Smooth muscle cell (in vitro differentiated cells): ENCODE measurements at regions not wholly inside any gene's neighbourhood (a gene's known extent, or its start where the extent isn't known, plus 50 kb on each side); places are given as distances from the start of the nearest gene placed in this dataset.

Experiments
- DNase-seq: peaks from one replicate; lab custom pipeline; 2025; ENCODE audit not compliant: unreplicated experiment; lab: John Stamatoyannopoulos, UW
- H2AFZ ChIP-seq: fragments of 200-600 bp; sonication (generic); 2 replicates; pipeline ENCODE4 v1.6.0; 2016; ENCODE audit warnings: antibody characterized with exemption, low read depth, mild to moderate bottlenecking
- H3F3A ChIP-seq: fragments of 200-600 bp; sonication (generic); 2 replicates; pipeline ENCODE4 v1.6.0; 2017; ENCODE audit warnings: antibody characterized with exemption, low read depth
- H3K27ac ChIP-seq: fragments of 200-600 bp; sonication (generic); 2 replicates; pipeline ENCODE4 v1.5.1; 2016; ENCODE audit warnings: low read depth, mild to moderate bottlenecking
- H3K27me3 ChIP-seq: fragments of 200-600 bp; sonication (generic); 2 replicates; pipeline ENCODE4 v1.6.1; 2016; ENCODE audit warnings: low read depth, mild to moderate bottlenecking
- H3K36me3 ChIP-seq: fragments of 200-600 bp; sonication (generic); 2 replicates; pipeline ENCODE4 v1.5.1; 2016; ENCODE audit warnings: low read depth
- H3K4me1 ChIP-seq: fragments of 200-600 bp; sonication (generic); 2 replicates; pipeline ENCODE4 v1.5.1; 2016; ENCODE audit warnings: low read depth
- H3K4me2 ChIP-seq: fragments of 200-600 bp; sonication (generic); 2 replicates; pipeline ENCODE4 v1.6.0; 2016; ENCODE audit warnings: mild to moderate bottlenecking
- H3K4me3 ChIP-seq: fragments of 200-600 bp; sonication (generic); 2 replicates; pipeline ENCODE4 v1.5.1; 2016; ENCODE audit warnings: mild to moderate bottlenecking
- H3K79me2 ChIP-seq: fragments of 200-600 bp; sonication (generic); 2 replicates; pipeline ENCODE4 v1.6.0; 2016; ENCODE audit warnings: low read depth, mild to moderate bottlenecking
- H3K9ac ChIP-seq: fragments of 200-600 bp; sonication (generic); 2 replicates; pipeline ENCODE4 v1.6.0; 2016; ENCODE audit warnings: low read depth
- H3K9me3 ChIP-seq: fragments of 200-600 bp; sonication (generic); replicated peaks from 2 replicates; pipeline ENCODE4 v1.5.1; 2016; ENCODE audit warnings: low read depth
- H4K20me1 ChIP-seq: fragments of 200-600 bp; sonication (generic); 2 replicates; pipeline ENCODE4 v1.6.0; 2016; ENCODE audit warnings: low read depth
- WGBS: methylation state at CpG from one replicate; pipeline ENCODE4 v1.1.7; 2016; ENCODE audit warnings: low lambda C conversion rate; 5-methylcytosine and 5-hydroxymethylcytosine counted together
- TF ChIP-seq, protein P1 (sequence below): fragments of 200-600 bp; sonication (generic); IDR thresholded peaks from 2 replicates; pipeline ENCODE4 v1.5.1; 2017; ENCODE audit warnings: borderline replicate concordance, mild to moderate bottlenecking, antibody characterized with exemption; ENCODE audit not compliant: insufficient read depth, poor library complexity, severe bottlenecking

DNA sequence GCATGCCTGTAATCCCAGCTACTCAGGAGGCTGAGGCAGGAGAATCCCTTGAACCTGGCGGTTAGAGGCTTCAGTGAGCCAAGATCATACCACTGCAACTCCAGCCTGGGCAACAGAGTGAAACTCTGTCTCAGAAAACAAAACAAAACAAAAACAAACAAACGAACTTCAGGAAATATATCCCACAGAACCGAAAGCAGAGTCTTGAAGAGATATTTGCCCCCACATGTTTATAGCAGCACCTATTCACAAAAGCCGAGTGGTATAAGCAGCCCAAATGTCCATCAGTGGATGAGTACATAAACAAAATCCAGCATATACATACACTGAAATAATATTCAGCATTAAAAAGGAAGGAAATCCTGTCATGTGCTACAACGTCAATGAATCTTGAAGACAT, 57.6 kb upstream of the GRIN3A start:
- Histone ChIP-seq H3K27ac (no peak overlapping the region), H3K4me1 (no peaks in the 10 kb centered on the region), H3K79me2 (no peaks in the 10 kb centered on the region), H3K9me3 (no peaks in the 10 kb centered on the region), H3K4me2 (no peak overlapping the region), H2AFZ (no peak overlapping the region), H3K36me3 (no peaks in the 10 kb centered on the region), H3K9ac (no peak overlapping the region), H3F3A (no peaks in the 10 kb centered on the region), H3K27me3 (peaks cover 30% of the 10 kb centered on the region), H4K20me1 (no peaks in the 10 kb centered on the region), H3K4me3 (no peak overlapping the region)
- no peak for DNase-seq
- TF ChIP-seq, protein P1, sequence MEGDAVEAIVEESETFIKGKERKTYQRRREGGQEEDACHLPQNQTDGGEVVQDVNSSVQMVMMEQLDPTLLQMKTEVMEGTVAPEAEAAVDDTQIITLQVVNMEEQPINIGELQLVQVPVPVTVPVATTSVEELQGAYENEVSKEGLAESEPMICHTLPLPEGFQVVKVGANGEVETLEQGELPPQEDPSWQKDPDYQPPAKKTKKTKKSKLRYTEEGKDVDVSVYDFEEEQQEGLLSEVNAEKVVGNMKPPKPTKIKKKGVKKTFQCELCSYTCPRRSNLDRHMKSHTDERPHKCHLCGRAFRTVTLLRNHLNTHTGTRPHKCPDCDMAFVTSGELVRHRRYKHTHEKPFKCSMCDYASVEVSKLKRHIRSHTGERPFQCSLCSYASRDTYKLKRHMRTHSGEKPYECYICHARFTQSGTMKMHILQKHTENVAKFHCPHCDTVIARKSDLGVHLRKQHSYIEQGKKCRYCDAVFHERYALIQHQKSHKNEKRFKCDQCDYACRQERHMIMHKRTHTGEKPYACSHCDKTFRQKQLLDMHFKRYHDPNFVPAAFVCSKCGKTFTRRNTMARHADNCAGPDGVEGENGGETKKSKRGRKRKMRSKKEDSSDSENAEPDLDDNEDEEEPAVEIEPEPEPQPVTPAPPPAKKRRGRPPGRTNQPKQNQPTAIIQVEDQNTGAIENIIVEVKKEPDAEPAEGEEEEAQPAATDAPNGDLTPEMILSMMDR = no peak
- 88% methylated on average over 5 of the region's 5 CpGs for WGBS

DNA sequence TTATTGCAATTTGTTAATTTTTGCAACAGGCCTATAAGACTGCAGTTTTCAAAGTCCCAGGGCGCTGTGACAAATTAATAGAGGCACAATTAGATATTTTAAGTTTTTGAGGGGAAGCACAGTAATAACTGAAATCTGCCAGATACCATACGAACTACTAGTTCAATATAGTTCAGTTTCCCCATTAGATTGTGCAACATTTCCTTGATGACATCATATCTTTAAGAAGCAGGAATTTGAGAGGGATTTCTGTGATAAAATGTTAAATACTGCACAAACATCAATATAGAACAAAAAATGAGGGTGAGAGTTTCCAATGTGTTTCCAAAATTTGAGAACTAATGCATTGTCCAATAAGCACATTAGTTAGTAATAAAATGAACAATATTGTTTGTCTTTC, 56.7 kb upstream of the GRIN3A start:
- Histone ChIP-seq H3K9ac (no peak overlapping the region), H3K4me2 (no peak overlapping the region), H3F3A (no peaks in the 10 kb centered on the region), H3K4me1 (no peaks in the 10 kb centered on the region), H3K36me3 (no peaks in the 10 kb centered on the region), H2AFZ (no peak overlapping the region), H3K4me3 (no peak overlapping the region), H3K9me3 (no peaks in the 10 kb centered on the region), H3K27me3 (peaks cover 28% of the 10 kb centered on the region), H3K27ac (no peak overlapping the region), H4K20me1 (no peaks in the 10 kb centered on the region), H3K79me2 (no peaks in the 10 kb centered on the region)
- WGBS = 70% methylated on average over 2 of the region's 2 CpGs
- DNase-seq = no peak
- TF ChIP-seq, protein P1 = no peak

DNA sequence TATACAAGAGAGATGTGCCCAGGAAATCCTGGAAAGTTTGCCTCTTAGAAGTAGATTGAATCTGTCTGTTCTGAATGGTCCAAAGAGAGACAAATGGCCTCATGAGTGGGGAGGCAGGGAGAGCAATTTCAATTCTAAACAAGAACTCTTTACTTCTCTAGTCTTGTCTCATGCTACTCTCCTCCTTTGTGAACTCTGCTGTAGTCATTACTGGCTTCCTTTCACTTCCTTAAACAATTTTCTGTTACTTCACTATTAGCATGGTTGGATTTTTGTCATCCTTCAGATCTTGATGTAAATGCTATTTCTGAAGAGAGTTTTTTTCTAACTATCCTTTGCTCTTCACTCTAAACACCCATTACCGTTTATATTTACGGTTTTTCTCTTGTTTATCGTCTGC, 54.0 kb upstream of the GRIN3A start:
- no peaks in the 10 kb centered on the region for H4K20me1 ChIP-seq
- peaks cover 33% of the 10 kb centered on the region for H3K27me3 ChIP-seq
- no peaks in the 10 kb centered on the region for H3K36me3 ChIP-seq
- H2AFZ ChIP-seq = no peak overlapping the region
- no peak for DNase-seq
- H3K9ac ChIP-seq = no peak overlapping the region
- 88% methylated on average over 3 of the region's 3 CpGs for WGBS
- H3F3A ChIP-seq = no peaks in the 10 kb centered on the region
- TF ChIP-seq, protein P1 = no peak
- H3K4me2 ChIP-seq = no peak overlapping the region
- no peaks in the 10 kb centered on the region for H3K79me2 ChIP-seq
- H3K4me3 ChIP-seq = no peak overlapping the region
- no peaks in the 10 kb centered on the region for H3K9me3 ChIP-seq
- no peak overlapping the region for H3K27ac ChIP-seq
- no peaks in the 10 kb centered on the region for H3K4me1 ChIP-seq

DNA sequence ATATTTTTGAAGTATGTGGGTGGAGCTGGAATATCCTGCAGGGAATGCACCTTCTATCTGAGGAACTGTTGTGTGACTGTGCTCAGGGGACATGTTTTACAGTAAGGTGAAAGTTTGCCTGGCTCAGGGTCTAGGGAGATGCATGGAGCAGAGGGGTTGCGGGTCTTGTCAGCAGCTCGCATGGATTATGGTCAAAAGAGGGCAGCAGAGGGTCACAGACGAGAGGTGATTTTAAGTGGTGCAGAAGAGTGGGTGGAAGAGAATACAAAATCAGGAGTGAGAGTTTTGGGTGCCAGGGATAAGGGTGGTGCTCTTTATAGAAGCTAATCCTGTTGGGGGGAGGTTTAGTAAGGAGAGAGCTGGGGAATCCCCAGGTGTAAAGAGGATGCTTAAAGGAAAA, 53.5 kb upstream of the GRIN3A start:
- Histone ChIP-seq H3K4me2 (no peak overlapping the region), H3K27me3 (peaks cover 33% of the 10 kb centered on the region), H3K9me3 (no peaks in the 10 kb centered on the region), H4K20me1 (no peaks in the 10 kb centered on the region), H3K27ac (no peak overlapping the region), H3K4me3 (no peak overlapping the region), H3F3A (no peaks in the 10 kb centered on the region), H3K36me3 (no peaks in the 10 kb centered on the region), H3K79me2 (no peaks in the 10 kb centered on the region), H3K4me1 (no peaks in the 10 kb centered on the region), H3K9ac (no peak overlapping the region), H2AFZ (no peak overlapping the region)
- DNase-seq = no peak
- WGBS = 4% methylated on average over 3 of the region's 3 CpGs
- TF ChIP-seq, protein P1 = peak; percentile 61
